ENCODE measurements at regions not wholly inside any gene's neighbourhood (a gene's known extent, or its start where the extent isn't known, plus 50 kb on each side); places are given as distances from the start of the nearest gene placed in this dataset.

GRCh38 chr2:128605421-128605820, 286.8 kb upstream of the HS6ST1 start:
- TF ChIP-seq, protein P1, sequence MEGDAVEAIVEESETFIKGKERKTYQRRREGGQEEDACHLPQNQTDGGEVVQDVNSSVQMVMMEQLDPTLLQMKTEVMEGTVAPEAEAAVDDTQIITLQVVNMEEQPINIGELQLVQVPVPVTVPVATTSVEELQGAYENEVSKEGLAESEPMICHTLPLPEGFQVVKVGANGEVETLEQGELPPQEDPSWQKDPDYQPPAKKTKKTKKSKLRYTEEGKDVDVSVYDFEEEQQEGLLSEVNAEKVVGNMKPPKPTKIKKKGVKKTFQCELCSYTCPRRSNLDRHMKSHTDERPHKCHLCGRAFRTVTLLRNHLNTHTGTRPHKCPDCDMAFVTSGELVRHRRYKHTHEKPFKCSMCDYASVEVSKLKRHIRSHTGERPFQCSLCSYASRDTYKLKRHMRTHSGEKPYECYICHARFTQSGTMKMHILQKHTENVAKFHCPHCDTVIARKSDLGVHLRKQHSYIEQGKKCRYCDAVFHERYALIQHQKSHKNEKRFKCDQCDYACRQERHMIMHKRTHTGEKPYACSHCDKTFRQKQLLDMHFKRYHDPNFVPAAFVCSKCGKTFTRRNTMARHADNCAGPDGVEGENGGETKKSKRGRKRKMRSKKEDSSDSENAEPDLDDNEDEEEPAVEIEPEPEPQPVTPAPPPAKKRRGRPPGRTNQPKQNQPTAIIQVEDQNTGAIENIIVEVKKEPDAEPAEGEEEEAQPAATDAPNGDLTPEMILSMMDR (IDR thresholded peaks at IDR 0.05) = no peak
- no peak for TF ChIP-seq POLR2A (IDR thresholded peaks at IDR 0.05)

Measured in testis (tissue), 2 donors.